H1 (cell line): ENCODE measurements at regions not wholly inside any gene's neighbourhood (a gene's known extent, or its start where the extent isn't known, plus 50 kb on each side); places are given as distances from the start of the nearest gene placed in this dataset.

Experiments used
- CTCF ChIA-PET: fragments of 300-600 bp; sonication (Branson Sonifier 250); formaldehyde crosslinking; loops from one replicate; lab custom pipeline; 2021; ENCODE audit not compliant: partially characterized antibody; lab: Charles Lee
- POLR2A ChIA-PET: fragments of 300-600 bp; sonication (Branson Sonifier 250); formaldehyde crosslinking; loops from one replicate; lab custom pipeline; 2021; ENCODE audit warnings: inconsistent platforms; ENCODE audit not compliant: partially characterized antibody; lab: Charles Lee
- DNase-seq, 2 experiments: peaks; one replicate each; pipeline versions ENCODE4 v3.0.0 to v3.0.0-alpha.2; 2010 to 2022; ENCODE audit warnings: low spot score in 2 of 2, low read depth in 1 of 2, mixed read lengths in 1 of 2
- FAIRE-seq: peaks from 2 replicates; lab custom pipeline; 2011; peaks lifted over from hg19 to GRCh38; lab: Jason Lieb, UNC
- H2AFZ ChIP-seq: 2 replicates; pipeline ENCODE4 v1.8.1; 2012; ENCODE audit warnings: low read length, inconsistent platforms
- H2AK5ac ChIP-seq: 2 replicates; pipeline ENCODE4 v1.6.1; 2013; ENCODE audit warnings: low read depth, low read length
- H2BK120ac ChIP-seq: replicated peaks from 2 replicates; pipeline ENCODE3; 2013; ENCODE audit warnings: low read depth, low read length, inconsistent platforms
- H2BK12ac ChIP-seq: 2 replicates; pipeline ENCODE4 v1.6.1; 2013; ENCODE audit warnings: low read depth, low read length
- H2BK15ac ChIP-seq: 2 replicates; pipeline ENCODE4 v1.6.1; 2013; ENCODE audit warnings: low read length
- H2BK20ac ChIP-seq: 2 replicates; pipeline ENCODE4 v1.6.1; 2013; ENCODE audit warnings: low read length
- H2BK5ac ChIP-seq: 2 replicates; pipeline ENCODE4 v1.6.1; 2013; ENCODE audit warnings: low read depth, low read length
- H3K14ac ChIP-seq: 2 replicates; pipeline ENCODE4 v1.6.1; 2013; ENCODE audit warnings: inconsistent platforms; ENCODE audit not compliant: insufficient read length
- H3K18ac ChIP-seq: 2 replicates; pipeline ENCODE4 v1.6.1; 2013; ENCODE audit warnings: low read length; ENCODE audit errors: extremely low read depth
- H3K23ac ChIP-seq: 2 replicates; pipeline ENCODE4 v1.6.1; 2013; ENCODE audit warnings: inconsistent platforms; ENCODE audit not compliant: insufficient read length
- H3K23me2 ChIP-seq: 2 replicates; pipeline ENCODE4 v1.6.1; 2013; ENCODE audit warnings: low read depth, low read length
- H3K27ac ChIP-seq: 2 replicates; pipeline ENCODE4 v1.6.1; 2011; ENCODE audit warnings: low read depth, low read length, inconsistent platforms
- H3K27me3 ChIP-seq, 4 experiments: replicated peaks in 1 of 4; 1 replicate in 1 of 4; 2 replicates in 3 of 4; pipeline versions ENCODE4 v1.6.1 to v1.8.1; 2011 to 2013; ENCODE audit warnings: low read length in 3 of 4, mild to moderate bottlenecking in 3 of 4, inconsistent platforms in 2 of 4, mixed read lengths in 2 of 4, moderate library complexity in 1 of 4; ENCODE audit not compliant: control insufficient read depth in 3 of 4, insufficient read depth in 3 of 4; ENCODE audit errors: extremely low read depth in 1 of 4
- H3K36me3 ChIP-seq, 4 experiments: 2 replicates each; pipeline versions ENCODE4 v1.6.1 to v1.8.1; 2011 to 2013; ENCODE audit warnings: mild to moderate bottlenecking in 4 of 4, low read length in 3 of 4, moderate library complexity in 2 of 4, control low read depth in 1 of 4, inconsistent platforms in 1 of 4; ENCODE audit not compliant: insufficient read depth in 4 of 4, control insufficient read depth in 2 of 4
- H3K4ac ChIP-seq: replicated peaks from 2 replicates; pipeline ENCODE3; 2013; ENCODE audit warnings: low read length, low read depth, mixed read lengths, inconsistent platforms; ENCODE audit not compliant: insufficient read length
- H3K4me1 ChIP-seq, 4 experiments: replicated peaks in 1 of 4; 1 replicate in 1 of 4; 2 replicates in 3 of 4; pipeline versions ENCODE4 v1.6.1 to v1.8.1; 2011 to 2013; ENCODE audit warnings: low read length in 3 of 4, inconsistent platforms in 2 of 4, mixed read lengths in 1 of 4; ENCODE audit not compliant: insufficient read depth in 4 of 4, control insufficient read depth in 3 of 4
- H3K4me2 ChIP-seq, 2 experiments: 2 replicates each; pipeline versions ENCODE4 v1.6.1 to v1.8.1; 2011 to 2013; ENCODE audit warnings: low read depth in 2 of 2, low read length in 2 of 2, control low read depth in 1 of 2, inconsistent platforms in 1 of 2, mild to moderate bottlenecking in 1 of 2; ENCODE audit not compliant: insufficient read depth in 1 of 2
- H3K4me3 ChIP-seq, 4 experiments: fragments of 200-600, 300-600 bp in 1 of 4; sonication (generic), shearing (Covaris generic), sonication (Bioruptor Twin) in 1 of 4; 2 replicates each; pipeline versions ENCODE4 v1.5.1 to v1.8.1; 2011 to 2016; ENCODE audit warnings: low read length in 4 of 4, low read depth in 3 of 4, control low read depth in 2 of 4, inconsistent platforms in 2 of 4, mild to moderate bottlenecking in 2 of 4, mixed read lengths in 1 of 4, moderate library complexity in 1 of 4; ENCODE audit not compliant: insufficient read depth in 2 of 4; ENCODE audit errors: extremely low read depth in 1 of 4
- H3K56ac ChIP-seq: replicated peaks from 2 replicates; pipeline ENCODE3; 2013; ENCODE audit warnings: low read depth, mild to moderate bottlenecking, mixed read lengths, low read length, inconsistent platforms; ENCODE audit not compliant: insufficient read length
- H3K79me1 ChIP-seq: 2 replicates; pipeline ENCODE4 v1.6.1; 2013; ENCODE audit warnings: low read depth, low read length, control low read depth
- H3K79me2 ChIP-seq, 2 experiments: 2 replicates each; pipeline versions ENCODE4 v1.6.1 to v1.8.1; 2012 to 2013; ENCODE audit warnings: low read length in 2 of 2, mild to moderate bottlenecking in 2 of 2, inconsistent platforms in 1 of 2; ENCODE audit not compliant: insufficient read depth in 2 of 2, control insufficient read depth in 1 of 2
- H3K9ac ChIP-seq, 4 experiments: replicated peaks in 1 of 4; 1 replicate in 1 of 4; 2 replicates in 3 of 4; pipeline versions ENCODE4 v1.6.1 to v1.8.1; 2011 to 2013; ENCODE audit warnings: low read depth in 3 of 4, low read length in 3 of 4, control low read depth in 2 of 4, mild to moderate bottlenecking in 2 of 4, moderate library complexity in 2 of 4, inconsistent platforms in 1 of 4; ENCODE audit errors: extremely low read depth in 1 of 4
- H3K9me3 ChIP-seq, 2 experiments: 2 replicates each; pipeline versions ENCODE4 v1.6.1 to v1.8.1; 2012 to 2013; ENCODE audit warnings: mild to moderate bottlenecking in 2 of 2, moderate library complexity in 2 of 2, control low read depth in 1 of 2, inconsistent platforms in 1 of 2, low read depth in 1 of 2, low read length in 1 of 2, mixed read lengths in 1 of 2; ENCODE audit not compliant: insufficient read depth in 2 of 2
- H4K20me1 ChIP-seq, 2 experiments: replicated peaks in 1 of 2; 2 replicates each; pipeline versions ENCODE3 to v1.8.1; 2011 to 2013; ENCODE audit warnings: inconsistent platforms in 2 of 2, low read length in 2 of 2, mild to moderate bottlenecking in 1 of 2; ENCODE audit not compliant: insufficient read depth in 2 of 2, control insufficient read depth in 1 of 2
- H4K5ac ChIP-seq: 2 replicates; pipeline ENCODE4 v1.6.1; 2013; ENCODE audit warnings: low read length, low read depth, mixed read lengths, inconsistent platforms; ENCODE audit not compliant: insufficient read length
- H4K8ac ChIP-seq: 2 replicates; pipeline ENCODE4 v1.8.0; 2013; ENCODE audit warnings: mild to moderate bottlenecking, moderate library complexity, low read length, inconsistent platforms; ENCODE audit not compliant: insufficient read depth; ENCODE audit errors: extremely low read depth
- H4K91ac ChIP-seq: replicated peaks from 2 replicates; pipeline ENCODE3; 2013; ENCODE audit warnings: low read length, mixed read lengths, inconsistent platforms; ENCODE audit not compliant: insufficient read length
- CBX5 ChIP-seq: fragments of 300-800, 300-1000 bp; sonication (generic); IDR thresholded peaks from 2 replicates; pipeline ENCODE4 v1.7.1; 2016; ENCODE audit warnings: antibody characterized with exemption, low read length, low read depth
- CHD2 ChIP-seq: IDR thresholded peaks from 2 replicates; pipeline ENCODE4 v1.6.1; 2012; ENCODE audit warnings: low read length, improper control_type of control experiment
- EZH2 ChIP-seq: fragments of 200-600 bp; sonication (generic); IDR thresholded peaks from 2 replicates; pipeline ENCODE4 v1.7.1; 2012; ENCODE audit warnings: low read depth, mild to moderate bottlenecking, moderate library complexity, low read length, inconsistent platforms; ENCODE audit not compliant: severe bottlenecking
- HDAC2 ChIP-seq, 2 experiments: fragments of 300-600 bp in 1 of 2; sonication (generic) in 1 of 2; IDR thresholded peaks; 2 replicates each; pipeline ENCODE4 v1.6.1; 2011 to 2012; ENCODE audit warnings: low read depth in 2 of 2, low read length in 2 of 2, mild to moderate bottlenecking in 2 of 2, moderate library complexity in 2 of 2, borderline replicate concordance in 1 of 2, inconsistent platforms in 1 of 2
- SP4 ChIP-seq: IDR thresholded peaks from 2 replicates; pipeline ENCODE4 v1.6.1; 2012; ENCODE audit warnings: low read length, inconsistent platforms
- SRF ChIP-seq: IDR thresholded peaks from 2 replicates; pipeline ENCODE4 v1.6.1; 2011; ENCODE audit warnings: mild to moderate bottlenecking, low read depth, low read length, moderate library complexity
- ZNF274 ChIP-seq: IDR thresholded peaks from 2 replicates; pipeline ENCODE4 v1.7.0; 2012; ENCODE audit warnings: low read length, borderline replicate concordance; ENCODE audit errors: extremely low read depth
- WGBS, 2 experiments: shearing (Covaris generic) in 1 of 2; methylation state at CpG; one replicate each; pipeline versions ENCODE4 v1.1.6 to v1.1.7; 2013 to 2015; ENCODE audit warnings: low lambda C conversion rate in 2 of 2, mixed read lengths in 2 of 2, inconsistent platforms in 1 of 2, low coverage in 1 of 2, missing lambda C conversion rate in 1 of 2; ENCODE audit not compliant: insufficient replicate concordance in 2 of 2, insufficient coverage in 1 of 2, insufficient read length in 1 of 2; ENCODE audit errors: extremely low coverage in 1 of 2, missing lambda C conversion rate in 1 of 2; 5-methylcytosine and 5-hydroxymethylcytosine counted together

DNA sequence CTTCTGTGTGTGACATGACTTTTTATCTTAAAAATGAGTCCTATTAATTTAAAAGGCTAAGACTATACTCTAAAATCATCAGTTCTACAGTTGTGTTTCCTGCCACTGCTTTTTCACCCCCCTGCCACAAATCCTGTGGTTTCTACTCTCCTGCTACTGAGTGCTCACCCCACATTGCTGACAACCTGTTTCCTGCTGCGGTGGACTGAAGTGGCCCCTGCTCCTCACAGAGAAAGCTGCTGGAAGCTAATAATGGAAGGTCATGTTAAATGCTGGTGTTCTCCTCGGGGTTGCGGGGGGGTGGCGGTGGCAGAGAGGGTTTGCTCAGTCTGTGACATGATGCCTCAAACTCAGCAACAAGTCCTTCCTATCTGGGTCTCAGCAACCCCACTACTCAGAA, 113.2 kb upstream of the INHBA start:
- Histone ChIP-seq H2AFZ (no peak overlapping the region), H4K8ac (no peak overlapping the region), H3K79me2 (no peaks in the 10 kb centered on the region), H4K5ac (no peak overlapping the region), H3K9ac (no peak overlapping the region), H4K91ac (no peak overlapping the region), H3K23ac (no peak overlapping the region), H3K23me2 (no peaks in the 10 kb centered on the region), H2BK5ac (no peak overlapping the region), H3K18ac (no peak overlapping the region), H3K27me3 (no peaks in the 10 kb centered on the region), H3K79me1 (no peaks in the 10 kb centered on the region), H3K27ac (no peak overlapping the region), H2BK15ac (no peak overlapping the region), H2BK20ac (peak overlapping the region; percentile 7; the same call in 1 of the 2 replicates), H2AK5ac (no peak overlapping the region), H3K4me3 (no peak overlapping the region), H3K4me1 (peaks cover 3 to 6% (median 5%) of the 10 kb centered on the region in 4 experiments), H3K4me2 (no peak overlapping the region), H3K4ac (no peak overlapping the region), H3K14ac (no peak overlapping the region), H2BK12ac (no peak overlapping the region), H4K20me1 (no peaks in the 10 kb centered on the region), H3K9me3 (no peaks in the 10 kb centered on the region), H3K56ac (no peak overlapping the region), H3K36me3 (no peaks in the 10 kb centered on the region), H2BK120ac (no peak overlapping the region)
- DNase-seq = no peak
- TF ChIP-seq SP4 (no peak), EZH2 (no peak), CHD2 (no peak), HDAC2 (IDR thresholded peaks at IDR 0.05; ENCODE audit: borderline replicate concordance in 1 of 2, low read depth in 2 of 2, low read length in 2 of 2) (no peak), CBX5 (no peak), SRF (no peak), ZNF274 (no peak)
- FAIRE-seq = no peak
- ChIA-PET POLR2A (no interaction called here), CTCF (interaction anchor here (1.3 kb wide), 1 partner anchor 76 kb away, joined by 3 read pairs; no protein-coding TSS in a partner anchor)
- WGBS, 2 experiments = 89% methylated on average over 4 of the region's 4 CpGs; no CpG with 5 or more reads in 1 of the 2 experiments
